ENCODE measurements at regions not wholly inside any gene's neighbourhood (a gene's known extent, or its start where the extent isn't known, plus 50 kb on each side); places are given as distances from the start of the nearest gene placed in this dataset.

- DNase-seq (ENCODE audit: low spot score), result peak; percentile 76
Observed at GRCh38 chr7:131105799-131106680, 221.6 kb upstream of the MKLN1 start.

GRCh38 chr7:131106681-131107336, 220.9 kb upstream of the MKLN1 start:
- peak; percentile 40 for DNase-seq (ENCODE audit: low spot score)

- peak; percentile 74 for DNase-seq (ENCODE audit: low spot score)
Observed at GRCh38 chr7:131107337-131108211, 220.1 kb upstream of the MKLN1 start.

- peak; percentile 52 for DNase-seq (ENCODE audit: low spot score)
Observed at GRCh38 chr7:131108212-131108940, 219.3 kb upstream of the MKLN1 start.

- DNase-seq (ENCODE audit: low spot score), result peak; percentile 20
Observed at GRCh38 chr7:131109011-131109758, 218.5 kb upstream of the MKLN1 start.

- DNase-seq (ENCODE audit: low spot score), result peak; percentile 90
Observed at GRCh38 chr7:131109759-131110296, 217.8 kb upstream of the MKLN1 start.

GRCh38 chr7:131110297-131111080, 217.2 kb upstream of the MKLN1 start:
- DNase-seq (ENCODE audit: low spot score), result peak; percentile 51

- peak; percentile 82 for DNase-seq (ENCODE audit: low spot score)
Observed at GRCh38 chr7:131111081-131111576, 216.5 kb upstream of the MKLN1 start.

GRCh38 chr7:131111792-131112191, 215.9 kb upstream of the MKLN1 start:
- no peak for DNase-seq (ENCODE audit: low spot score)

- peak; percentile 76 for DNase-seq (ENCODE audit: low spot score)
Observed at GRCh38 chr7:131112431-131112830, 215.2 kb upstream of the MKLN1 start.

GRCh38 chr7:131115340-131115739, 212.3 kb upstream of the MKLN1 start:
- no peak for DNase-seq (ENCODE audit: low spot score)

GRCh38 chr7:131117439-131117838, 210.2 kb upstream of the MKLN1 start:
- DNase-seq (ENCODE audit: low spot score), result no peak

- DNase-seq (ENCODE audit: low spot score), result no peak
Observed at GRCh38 chr7:131119381-131119780, 208.3 kb upstream of the MKLN1 start.

GRCh38 chr7:131122394-131122793, 205.3 kb upstream of the MKLN1 start:
- DNase-seq (ENCODE audit: low spot score), result no peak

GRCh38 chr7:131124001-131124629, 203.6 kb upstream of the MKLN1 start:
- no peak for DNase-seq (ENCODE audit: low spot score)

- no peak for DNase-seq (ENCODE audit: low spot score)
Observed at GRCh38 chr7:131124867-131125266, 202.8 kb upstream of the MKLN1 start.

GRCh38 chr7:131130324-131130723, 197.4 kb upstream of the MKLN1 start:
- DNase-seq (ENCODE audit: low spot score), result no peak

- DNase-seq (ENCODE audit: low spot score), result no peak
Observed at GRCh38 chr7:131131012-131131745, 196.5 kb upstream of the MKLN1 start.

All from kidney tubule cell (primary cell).